ENCODE measurements at regions not wholly inside any gene's neighbourhood (a gene's known extent, or its start where the extent isn't known, plus 50 kb on each side); places are given as distances from the start of the nearest gene placed in this dataset.

DNA sequence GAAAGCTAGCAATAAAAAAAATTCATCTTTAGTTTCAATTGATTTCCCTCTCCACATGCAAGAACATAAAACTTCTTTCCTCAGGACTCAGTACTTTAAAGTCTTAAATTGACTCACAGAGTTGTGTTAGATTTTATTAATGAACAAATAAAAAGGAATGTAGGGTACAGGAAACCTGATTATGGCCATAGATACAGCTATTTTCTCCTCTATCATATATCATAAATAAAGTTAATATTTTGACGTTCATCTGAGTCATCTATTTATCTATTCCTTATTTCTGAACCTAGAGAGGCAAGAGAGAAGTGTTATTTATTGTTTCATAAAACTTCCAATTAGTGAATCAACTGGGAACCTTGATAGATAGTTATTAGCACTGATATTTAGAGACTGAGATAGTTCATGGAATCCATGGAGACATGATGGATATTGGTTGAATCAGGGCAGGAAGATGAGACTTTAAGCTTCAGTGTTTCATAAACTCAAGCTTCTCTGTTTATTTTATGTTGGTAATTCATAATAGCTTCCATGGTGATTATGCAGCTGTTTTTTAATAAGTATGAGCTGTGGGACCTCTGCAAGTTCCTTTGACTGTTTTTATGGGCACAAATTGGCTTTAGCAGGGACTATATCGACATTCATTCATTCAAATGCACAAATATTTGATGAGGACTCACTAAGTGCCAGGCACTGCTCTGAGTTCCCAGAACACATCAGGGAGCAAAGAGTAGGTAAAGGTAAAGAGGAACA, 143.5 kb upstream of the TGFBR2 start:
- no peak for DNase-seq (ENCODE audit: low read depth)
- no peak overlapping the region for H3K4me3 ChIP-seq (ENCODE audit: low read depth, low read length)
- H3K36me3 ChIP-seq (ENCODE audit: control insufficient read depth, insufficient read depth, low read length): no peaks in the 10 kb centered on the region
- TF ChIP-seq CTCF (IDR thresholded peaks at IDR 0.05; ENCODE audit: insufficient read depth, low read length, poor library complexity, severe bottlenecking): no peak
- no peaks in the 10 kb centered on the region for H3K27me3 ChIP-seq (ENCODE audit: control insufficient read depth, insufficient read depth, low read length)

DNA sequence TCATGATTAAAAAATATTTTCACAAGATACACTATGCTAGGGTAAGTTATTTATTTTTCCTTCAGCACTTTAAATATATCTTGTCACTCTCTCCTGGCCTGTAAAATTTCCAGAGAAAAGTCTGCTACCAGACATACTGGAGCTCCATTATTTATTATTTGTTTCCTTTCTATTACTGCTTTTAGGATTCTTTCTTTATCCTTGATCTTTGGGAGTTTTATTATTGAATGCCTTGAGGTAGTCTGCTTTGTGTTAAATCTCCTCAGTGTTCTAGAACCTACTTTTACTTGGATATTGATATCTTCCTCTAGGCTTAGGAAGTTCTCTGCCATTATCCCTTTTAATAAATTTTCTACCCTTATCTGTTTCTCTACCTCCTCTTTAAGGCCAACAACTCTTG, 142.0 kb upstream of the TGFBR2 start:
- no peaks in the 10 kb centered on the region for H3K36me3 ChIP-seq (ENCODE audit: control insufficient read depth, insufficient read depth, low read length)
- no peak for DNase-seq (ENCODE audit: low read depth)
- H3K27me3 ChIP-seq (ENCODE audit: control insufficient read depth, insufficient read depth, low read length): no peaks in the 10 kb centered on the region
- no peak overlapping the region for H3K4me3 ChIP-seq (ENCODE audit: low read depth, low read length)
- TF ChIP-seq CTCF (IDR thresholded peaks at IDR 0.05; ENCODE audit: insufficient read depth, low read length, poor library complexity, severe bottlenecking): no peak

GRCh38 chr3:30465454-30465853, 140.9 kb upstream of the TGFBR2 start:
- H3K36me3 ChIP-seq (ENCODE audit: control insufficient read depth, insufficient read depth, low read length): no peaks in the 10 kb centered on the region
- no peaks in the 10 kb centered on the region for H3K27me3 ChIP-seq (ENCODE audit: control insufficient read depth, insufficient read depth, low read length)
- H3K4me3 ChIP-seq (ENCODE audit: low read depth, low read length): no peak overlapping the region
- no peak for DNase-seq (ENCODE audit: low read depth)
- TF ChIP-seq CTCF (IDR thresholded peaks at IDR 0.05; ENCODE audit: insufficient read depth, low read length, poor library complexity, severe bottlenecking): no peak

DNA sequence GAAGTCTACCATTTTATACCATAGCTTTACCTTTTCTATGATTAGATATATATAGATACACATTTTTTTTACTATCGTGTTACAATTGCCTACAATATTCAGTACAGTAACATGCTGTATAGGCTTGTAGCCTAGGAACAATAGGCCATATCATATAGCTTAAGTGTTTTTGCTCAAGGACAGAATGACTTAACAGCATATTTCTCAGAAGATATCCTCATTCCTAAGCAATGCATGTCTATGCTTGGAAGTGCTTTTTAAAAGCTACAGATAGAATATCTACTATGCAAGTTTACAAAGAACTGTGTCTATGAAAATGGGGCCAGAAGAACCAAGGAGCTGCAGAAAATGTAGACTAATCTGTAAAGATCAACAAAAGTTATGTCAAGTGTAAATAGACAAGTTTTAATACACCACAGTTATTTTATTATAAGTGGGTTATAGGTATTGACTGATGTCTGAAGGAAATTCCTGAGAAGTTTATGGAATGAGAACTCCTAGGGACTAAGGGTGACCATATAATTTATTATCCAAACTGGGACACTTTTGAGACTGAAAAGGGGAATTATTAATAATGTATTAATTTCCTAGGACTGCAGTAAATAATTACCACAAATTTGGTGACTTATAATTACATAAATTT, 138.7 kb upstream of the TGFBR2 start:
- no peak for TF ChIP-seq CTCF (IDR thresholded peaks at IDR 0.05; ENCODE audit: insufficient read depth, low read length, poor library complexity, severe bottlenecking)
- Histone ChIP-seq H3K4me3 (ENCODE audit: low read depth, low read length) (no peak overlapping the region), H3K27me3 (ENCODE audit: control insufficient read depth, insufficient read depth, low read length) (no peaks in the 10 kb centered on the region), H3K36me3 (ENCODE audit: control insufficient read depth, insufficient read depth, low read length) (no peaks in the 10 kb centered on the region)
- DNase-seq (ENCODE audit: low read depth): no peak

DNA sequence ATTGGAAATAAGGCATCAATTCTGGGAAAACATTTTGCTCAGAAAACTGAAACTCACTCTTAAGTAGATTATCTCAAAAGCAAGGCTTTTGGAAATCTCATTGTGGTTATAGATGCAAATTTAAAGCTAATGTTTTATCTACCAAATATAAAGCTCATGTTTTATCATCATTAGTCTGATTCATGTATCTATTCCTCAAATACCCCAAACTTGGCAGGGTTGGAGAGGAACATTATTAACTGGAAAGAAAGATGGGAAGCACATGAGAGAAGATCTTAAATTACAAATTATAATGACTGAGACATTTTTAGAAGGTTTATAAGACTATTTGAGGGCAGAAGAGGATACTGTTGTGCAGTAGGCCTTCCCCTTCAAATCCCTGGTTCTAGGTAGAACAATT, 137.3 kb upstream of the TGFBR2 start:
- no peak for TF ChIP-seq CTCF (IDR thresholded peaks at IDR 0.05; ENCODE audit: insufficient read depth, low read length, poor library complexity, severe bottlenecking)
- H3K27me3 ChIP-seq (ENCODE audit: control insufficient read depth, insufficient read depth, low read length): no peaks in the 10 kb centered on the region
- DNase-seq (ENCODE audit: low read depth): no peak
- no peak overlapping the region for H3K4me3 ChIP-seq (ENCODE audit: low read depth, low read length)
- H3K36me3 ChIP-seq (ENCODE audit: control insufficient read depth, insufficient read depth, low read length): no peaks in the 10 kb centered on the region
